ENCODE measurements at regions not wholly inside any gene's neighbourhood (a gene's known extent, or its start where the extent isn't known, plus 50 kb on each side); places are given as distances from the start of the nearest gene placed in this dataset.
"Not testable (repeated sequence)": the region's sequence is repeated elsewhere in the genome, so short reads cannot be mapped to it uniquely, and the experiment has no call there.

GRCh38 chr4:49226216-49226866 lies 240.3 kb downstream of the CWH43 start:
- TF ChIP-seq CTCF (IDR thresholded peaks at IDR 0.05); EZH2 (IDR thresholded peaks at IDR 0.05; ENCODE audit: borderline replicate concordance, insufficient read depth, low read depth, low read length, poor library complexity, severe bottlenecking): not testable (repeated sequence)
